Ishikawa (cell line): ENCODE measurements at regions not wholly inside any gene's neighbourhood (a gene's known extent, or its start where the extent isn't known, plus 50 kb on each side); places are given as distances from the start of the nearest gene placed in this dataset.

Experiments used
- CEBPB ChIP-seq: IDR thresholded peaks from 2 replicates; pipeline ENCODE4 v1.6.1; 2012
- CREB1 ChIP-seq: IDR thresholded peaks from 2 replicates; pipeline ENCODE4 v1.6.1; 2012; ENCODE audit warnings: low read depth
- EGR1 ChIP-seq: IDR thresholded peaks from 2 replicates; pipeline ENCODE4 v1.6.1; 2012
- EP300 ChIP-seq: IDR thresholded peaks from 2 replicates; pipeline ENCODE4 v1.6.1; 2012; ENCODE audit warnings: borderline replicate concordance
- FOXM1 ChIP-seq: IDR thresholded peaks from 2 replicates; pipeline ENCODE4 v1.6.1; 2012; ENCODE audit warnings: low read depth, borderline replicate concordance
- MAX ChIP-seq: IDR thresholded peaks from 2 replicates; pipeline ENCODE4 v1.6.1; 2012
- NFIC ChIP-seq: IDR thresholded peaks from 2 replicates; pipeline ENCODE4 v1.6.1; 2012
- RAD21 ChIP-seq: IDR thresholded peaks from 2 replicates; pipeline ENCODE4 v1.6.1; 2012; ENCODE audit warnings: low read depth
- REST ChIP-seq: IDR thresholded peaks from 2 replicates; pipeline ENCODE4 v1.6.1; 2012; ENCODE audit warnings: low read depth, mild to moderate bottlenecking
- TAF1 ChIP-seq: IDR thresholded peaks from 2 replicates; pipeline ENCODE4 v1.6.1; 2012; ENCODE audit warnings: low read depth, mild to moderate bottlenecking
- TCF12 ChIP-seq: IDR thresholded peaks from 2 replicates; pipeline ENCODE4 v1.6.1; 2012; ENCODE audit warnings: low read depth
- TEAD4 ChIP-seq: IDR thresholded peaks from 2 replicates; pipeline ENCODE4 v1.6.1; 2012
- USF1 ChIP-seq: IDR thresholded peaks from 2 replicates; pipeline ENCODE4 v1.6.1; 2012
- YY1 ChIP-seq: IDR thresholded peaks from 2 replicates; pipeline ENCODE4 v1.6.1; 2012; ENCODE audit warnings: low read depth
- ZBTB7A ChIP-seq: IDR thresholded peaks from 2 replicates; pipeline ENCODE4 v1.6.1; 2012; ENCODE audit warnings: low read depth

GRCh38 chr18:61148322-61148721, 184.9 kb upstream of the CDH20 start:
- TF ChIP-seq CREB1 (no peak), CEBPB (no peak), REST (no peak), FOXM1 (no peak), EGR1 (no peak), NFIC (no peak), MAX (no peak), USF1 (no peak), TEAD4 (no peak), EP300 (no peak), RAD21 (no peak), TCF12 (no peak), YY1 (no peak), TAF1 (no peak), ZBTB7A (no peak)

GRCh38 chr18:61149786-61150185, 183.4 kb upstream of the CDH20 start:
- TF ChIP-seq ZBTB7A (no peak), CEBPB (no peak), FOXM1 (no peak), REST (no peak), EGR1 (no peak), MAX (no peak)

- TF ChIP-seq USF1, result no peak
- no peak for TF ChIP-seq MAX
- no peak for TF ChIP-seq YY1
- no peak for TF ChIP-seq TAF1
- TF ChIP-seq CREB1, result no peak
- no peak for TF ChIP-seq TEAD4
- no peak for TF ChIP-seq EP300
- TF ChIP-seq ZBTB7A, result no peak
- TF ChIP-seq RAD21, result no peak
- TF ChIP-seq TCF12, result no peak
- TF ChIP-seq CEBPB, result no peak
- TF ChIP-seq EGR1, result no peak
- no peak for TF ChIP-seq FOXM1
- TF ChIP-seq NFIC, result no peak
- no peak for TF ChIP-seq REST
Observed at GRCh38 chr18:61153571-61153970, 179.7 kb upstream of the CDH20 start.

GRCh38 chr18:61154866-61155265, 178.4 kb upstream of the CDH20 start:
- TF ChIP-seq EP300 (no peak), REST (no peak), RAD21 (no peak), CEBPB (no peak), TEAD4 (no peak), TCF12 (no peak)
